NCI-H446 (cell line): ENCODE measurements at regions not wholly inside any gene's neighbourhood (a gene's known extent, or its start where the extent isn't known, plus 50 kb on each side); places are given as distances from the start of the nearest gene placed in this dataset.

Experiments
- DNase-seq, 2 experiments: peaks; one replicate each; lab custom pipeline; 2025; lab: John Stamatoyannopoulos, UW

GRCh38 chr3:152719264-152719663, 115.7 kb upstream of the P2RY1 start:
- no peak for DNase-seq

- no peak for DNase-seq
These were observed 113.8 kb upstream of the P2RY1 start for GRCh38 chr3:152720951-152721718.

GRCh38 chr3:152724270-152724669, 110.7 kb upstream of the P2RY1 start:
- DNase-seq = no peak

GRCh38 chr3:152728231-152728980, 106.5 kb upstream of the P2RY1 start:
- DNase-seq = no peak

GRCh38 chr3:152729906-152730305, 105.0 kb upstream of the P2RY1 start:
- DNase-seq = no peak

- DNase-seq = no peak
These were observed 103.4 kb upstream of the P2RY1 start for GRCh38 chr3:152731511-152731910.

GRCh38 chr3:152733584-152734119, 101.3 kb upstream of the P2RY1 start:
- DNase-seq = no peak

- no peak for DNase-seq
These were observed 97.7 kb upstream of the P2RY1 start for GRCh38 chr3:152737021-152737908.

GRCh38 chr3:152738656-152739055, 96.3 kb upstream of the P2RY1 start:
- DNase-seq = no peak

GRCh38 chr3:152742368-152743347, 92.3 kb upstream of the P2RY1 start:
- no peak for DNase-seq

GRCh38 chr3:152745646-152746045, 89.3 kb upstream of the P2RY1 start:
- DNase-seq = no peak

- no peak for DNase-seq
These were observed 80.6 kb upstream of the P2RY1 start for GRCh38 chr3:152754303-152754702.

- DNase-seq = no peak
These were observed 78.1 kb upstream of the P2RY1 start for GRCh38 chr3:152756807-152757206.

GRCh38 chr3:152760024-152760563, 74.8 kb upstream of the P2RY1 start:
- no peak for DNase-seq

GRCh38 chr3:152760591-152760990, 74.3 kb upstream of the P2RY1 start:
- DNase-seq = no peak

GRCh38 chr3:152768478-152768877, 66.5 kb upstream of the P2RY1 start:
- DNase-seq = no peak

GRCh38 chr3:152769523-152769922, 65.4 kb upstream of the P2RY1 start:
- DNase-seq = no peak

GRCh38 chr3:152770296-152770695, 64.6 kb upstream of the P2RY1 start:
- no peak for DNase-seq

- DNase-seq = no peak
These were observed 63.8 kb upstream of the P2RY1 start for GRCh38 chr3:152771120-152771519.

GRCh38 chr3:152772674-152773225, 62.2 kb upstream of the P2RY1 start:
- DNase-seq = no peak
